Renal cortical epithelial cell (primary cell): ENCODE measurements at regions not wholly inside any gene's neighbourhood (a gene's known extent, or its start where the extent isn't known, plus 50 kb on each side); places are given as distances from the start of the nearest gene placed in this dataset.
"Not testable (repeated sequence)": the region's sequence is repeated elsewhere in the genome, so short reads cannot be mapped to it uniquely, and the experiment has no call there.

Experiments
- DNase-seq: peaks from one replicate; pipeline ENCODE4 v3.0.0-alpha.2; 2011; ENCODE audit warnings: low read depth

GRCh38 chr16:59881376-59881775 is 1147.3 kb upstream of the GOT2 start:
- DNase-seq = no peak

- DNase-seq = peak; percentile 73
Observed at GRCh38 chr16:59880611-59881010, 1146.5 kb upstream of the GOT2 start.

GRCh38 chr16:59878999-59879398 is 1144.9 kb upstream of the GOT2 start:
- DNase-seq = peak; percentile 27

GRCh38 chr16:59878479-59878878 is 1144.4 kb upstream of the GOT2 start:
- DNase-seq = peak; percentile 71

- no peak for DNase-seq
Observed at GRCh38 chr16:59864981-59865666, 1131.0 kb upstream of the GOT2 start.

GRCh38 chr16:59859676-59860402 is 1125.7 kb upstream of the GOT2 start:
- DNase-seq = no peak

GRCh38 chr16:59854846-59855439 is 1120.8 kb upstream of the GOT2 start:
- DNase-seq = no peak

- DNase-seq = no peak
Observed at GRCh38 chr16:59849716-59850115, 1115.6 kb upstream of the GOT2 start.

GRCh38 chr16:59848296-59848695 is 1114.2 kb upstream of the GOT2 start:
- no peak for DNase-seq

- no peak for DNase-seq
Observed at GRCh38 chr16:59840169-59840568, 1106.1 kb upstream of the GOT2 start.

GRCh38 chr16:59826767-59827166 is 1092.7 kb upstream of the GOT2 start:
- no peak for DNase-seq

- DNase-seq = not testable (repeated sequence)
Observed at GRCh38 chr16:59809488-59809887, 1075.4 kb upstream of the GOT2 start.

- DNase-seq = no peak
Observed at GRCh38 chr16:59783191-59783590, 1049.1 kb upstream of the GOT2 start.

- no peak for DNase-seq
Observed at GRCh38 chr16:59773330-59773729, 1039.2 kb upstream of the GOT2 start.

- DNase-seq = no peak
Observed at GRCh38 chr16:59759296-59759695, 1025.2 kb upstream of the GOT2 start.

- no peak for DNase-seq
Observed at GRCh38 chr16:59758848-59759247, 1024.7 kb upstream of the GOT2 start.

- DNase-seq = no peak
Observed at GRCh38 chr16:59754854-59755253, 1020.7 kb upstream of the GOT2 start.

- no peak for DNase-seq
Observed at GRCh38 chr16:59749662-59750336, 1015.7 kb upstream of the GOT2 start.

- DNase-seq = no peak
Observed at GRCh38 chr16:59748531-59748930, 1014.4 kb upstream of the GOT2 start.

GRCh38 chr16:59743504-59743903 is 1009.4 kb upstream of the GOT2 start:
- no peak for DNase-seq

GRCh38 chr16:59740858-59741257 is 1006.7 kb upstream of the GOT2 start:
- no peak for DNase-seq

GRCh38 chr16:59737274-59737673 is 1003.2 kb upstream of the GOT2 start:
- no peak for DNase-seq

- DNase-seq = no peak
Observed at GRCh38 chr16:59733321-59733720, 999.2 kb upstream of the GOT2 start.
